Endothelial cell of umbilical vein (primary cell): ENCODE measurements at regions not wholly inside any gene's neighbourhood (a gene's known extent, or its start where the extent isn't known, plus 50 kb on each side); places are given as distances from the start of the nearest gene placed in this dataset.

Experiments used
- BruUV-seq: library from RNA; stranded (reverse); fragments of 400-500 nt; replicated peaks from 2 replicates; lab custom pipeline; 2021; lab: Mats Ljungman, UMichigan
- CTCF ChIA-PET: fragments of 300-600, 350-600 bp; sonication (Branson Sonifier 250); formaldehyde crosslinking; loops from one replicate; lab custom pipeline; 2021; ENCODE audit warnings: antibody characterized with exemption, inconsistent platforms; lab: Charles Lee
- POLR2A ChIA-PET: fragments of 300-600, 350-600 bp; sonication (Branson Sonifier 250); formaldehyde crosslinking; loops from one replicate; lab custom pipeline; 2021; ENCODE audit warnings: antibody characterized with exemption, inconsistent platforms; lab: Charles Lee
- DNase-seq: peaks from one replicate; pipeline ENCODE4 v3.0.0-alpha.2; 2011; ENCODE audit warnings: low read depth, low spot score
- FAIRE-seq: peaks from 2 replicates; lab custom pipeline; 2011; peaks lifted over from hg19 to GRCh38; lab: Jason Lieb, UNC
- H2AFZ ChIP-seq: 2 replicates; pipeline ENCODE4 v1.6.0; 2012; ENCODE audit warnings: low read depth, low read length, control low read depth, inconsistent platforms
- H3K27ac ChIP-seq: 2 replicates; pipeline ENCODE4 v1.5.1; 2011; ENCODE audit warnings: low read depth, mild to moderate bottlenecking, control low read depth, low read length, moderate library complexity; ENCODE audit not compliant: insufficient read depth
- H3K27me3 ChIP-seq, 2 experiments: 2 replicates each; pipeline versions ENCODE4 v1.6.0 to v1.6.1; 2011; ENCODE audit warnings: low read length in 2 of 2, mixed read lengths in 1 of 2; ENCODE audit not compliant: control insufficient read depth in 2 of 2, insufficient read depth in 2 of 2
- H3K36me3 ChIP-seq, 2 experiments: 2 replicates in 1 of 2; 3 replicates in 1 of 2; pipeline ENCODE4 v1.5.1; 2011; ENCODE audit warnings: low read length in 2 of 2, mild to moderate bottlenecking in 1 of 2, moderate library complexity in 1 of 2; ENCODE audit not compliant: control insufficient read depth in 2 of 2, insufficient read depth in 2 of 2; ENCODE audit errors: extremely low read depth in 1 of 2
- H3K4me1 ChIP-seq: 3 replicates; pipeline ENCODE4 v1.5.1; 2011; ENCODE audit warnings: mild to moderate bottlenecking, low read length; ENCODE audit not compliant: control insufficient read depth, insufficient read depth; ENCODE audit errors: extremely low read depth
- H3K4me2 ChIP-seq: 2 replicates; pipeline ENCODE4 v1.6.1; 2011; ENCODE audit warnings: low read length, control low read depth, mixed read lengths; ENCODE audit not compliant: insufficient read depth
- H3K4me3 ChIP-seq, 3 experiments: fragments of 200-600 bp in 1 of 3; sonication (generic), shearing (Covaris generic) in 1 of 3; replicated peaks in 1 of 3; 2 replicates each; pipeline ENCODE4 v1.5.1; 2011 to 2016; ENCODE audit warnings: control low read depth in 3 of 3, low read length in 3 of 3, mild to moderate bottlenecking in 2 of 3, inconsistent platforms in 1 of 3, low read depth in 1 of 3, moderate library complexity in 1 of 3; ENCODE audit not compliant: insufficient read depth in 1 of 3
- H3K79me2 ChIP-seq: 2 replicates; pipeline ENCODE4 v1.6.0; 2012; ENCODE audit warnings: low read length, inconsistent platforms; ENCODE audit not compliant: control insufficient read depth, insufficient read depth
- H3K9ac ChIP-seq: replicated peaks from 2 replicates; pipeline ENCODE3; 2011; ENCODE audit warnings: low read length, control low read depth; ENCODE audit not compliant: insufficient read depth; ENCODE audit errors: extremely low read depth
- H3K9me1 ChIP-seq: replicated peaks from 3 replicates; pipeline ENCODE4 v1.6.0; 2011; ENCODE audit warnings: mild to moderate bottlenecking, low read length; ENCODE audit not compliant: control insufficient read depth, insufficient read depth; ENCODE audit errors: extremely low read depth
- H3K9me3 ChIP-seq: replicated peaks from 2 replicates; pipeline ENCODE4 v1.5.1; 2012; ENCODE audit warnings: low read length, inconsistent platforms; ENCODE audit not compliant: control insufficient read depth, insufficient read depth
- H4K20me1 ChIP-seq: replicated peaks from 2 replicates; pipeline ENCODE3; 2011; ENCODE audit warnings: mild to moderate bottlenecking, low read length; ENCODE audit not compliant: control insufficient read depth, insufficient read depth; ENCODE audit errors: extremely low read depth
- EZH2 ChIP-seq: IDR thresholded peaks from 2 replicates; pipeline ENCODE4 v1.6.1; 2012; ENCODE audit warnings: borderline replicate concordance, low read depth, mild to moderate bottlenecking, moderate library complexity, low read length, inconsistent platforms; ENCODE audit not compliant: severe bottlenecking
- FOS ChIP-seq: IDR thresholded peaks from 2 replicates; pipeline ENCODE4 v1.6.1; 2011; ENCODE audit warnings: mild to moderate bottlenecking, low read length, moderate library complexity, borderline replicate concordance; ENCODE audit not compliant: insufficient read depth
- GATA2 ChIP-seq: IDR thresholded peaks from 2 replicates; pipeline ENCODE4 v1.7.0; 2011; ENCODE audit warnings: low read depth, mild to moderate bottlenecking, moderate library complexity, mixed read lengths, low read length; ENCODE audit not compliant: insufficient read length, insufficient read depth
- JUN ChIP-seq: IDR thresholded peaks from 2 replicates; pipeline ENCODE4 v1.6.1; 2011; ENCODE audit warnings: borderline replicate concordance, low read depth; ENCODE audit not compliant: insufficient read length, insufficient read depth
- MAX ChIP-seq: IDR thresholded peaks from 2 replicates; pipeline ENCODE4 v1.6.1; 2011; ENCODE audit not compliant: insufficient read depth, insufficient read length
- MYC ChIP-seq: IDR thresholded peaks from one replicate; pipeline ENCODE4 v1.6.1; 2011; ENCODE audit warnings: mild to moderate bottlenecking, low read depth, low read length
- POLR2A ChIP-seq: IDR thresholded peaks from 2 replicates; pipeline ENCODE4 v1.6.1; 2012; ENCODE audit warnings: low read depth, mild to moderate bottlenecking, control low read depth, low read length
- POLR2AphosphoS5 ChIP-seq: IDR thresholded peaks from 2 replicates; pipeline ENCODE4 v1.6.1; 2012; ENCODE audit warnings: low read depth, mild to moderate bottlenecking, control low read depth, low read length, moderate library complexity; ENCODE audit not compliant: insufficient read depth
- dilution Hi-C: fragments of 300-500 bp; cut with MboI; formaldehyde crosslinking; loops from one replicate; pipeline ENCODE4 v1.15.0; 2019; ENCODE audit warnings: low sequenced_read_pairs; ENCODE audit not compliant: extremely low pct_ligation_motif_present
- intact Hi-C: fragments of 100-400 bp; cut with micrococcal nuclease; formaldehyde crosslinking; loops from one replicate; pipeline ENCODE4 v1.10.0; 2022
- TF ChIP-seq, protein P1 (sequence below), 2 donors: IDR thresholded peaks; 1 replicate in 1 of 2; 2 replicates in 1 of 2; pipeline ENCODE4 v1.5.1; 2011; ENCODE audit warnings: low read length in 2 of 2, mild to moderate bottlenecking in 2 of 2, moderate library complexity in 2 of 2, control low read depth in 1 of 2, inconsistent platforms in 1 of 2, low read depth in 1 of 2; ENCODE audit not compliant: insufficient read depth in 1 of 2; ENCODE audit errors: extremely low read depth in 1 of 2

- Histone ChIP-seq H3K9me3 (no peaks in the 10 kb centered on the region), H3K9me1 (no peaks in the 10 kb centered on the region), H3K4me2 (no peak overlapping the region), H3K9ac (no peak overlapping the region), H4K20me1 (no peaks in the 10 kb centered on the region), H3K27ac (no peak overlapping the region), H3K4me3 (no peak overlapping the region), H3K27me3 (no peaks in the 10 kb centered on the region), H2AFZ (no peak overlapping the region), H3K36me3 (no peaks in the 10 kb centered on the region), H3K79me2 (no peaks in the 10 kb centered on the region), H3K4me1 (no peaks in the 10 kb centered on the region)
- FAIRE-seq (no peak), DNase-seq (no peak)
- no peak for TF ChIP-seq JUN
- TF ChIP-seq FOS, result no peak
- TF ChIP-seq, protein P1, sequence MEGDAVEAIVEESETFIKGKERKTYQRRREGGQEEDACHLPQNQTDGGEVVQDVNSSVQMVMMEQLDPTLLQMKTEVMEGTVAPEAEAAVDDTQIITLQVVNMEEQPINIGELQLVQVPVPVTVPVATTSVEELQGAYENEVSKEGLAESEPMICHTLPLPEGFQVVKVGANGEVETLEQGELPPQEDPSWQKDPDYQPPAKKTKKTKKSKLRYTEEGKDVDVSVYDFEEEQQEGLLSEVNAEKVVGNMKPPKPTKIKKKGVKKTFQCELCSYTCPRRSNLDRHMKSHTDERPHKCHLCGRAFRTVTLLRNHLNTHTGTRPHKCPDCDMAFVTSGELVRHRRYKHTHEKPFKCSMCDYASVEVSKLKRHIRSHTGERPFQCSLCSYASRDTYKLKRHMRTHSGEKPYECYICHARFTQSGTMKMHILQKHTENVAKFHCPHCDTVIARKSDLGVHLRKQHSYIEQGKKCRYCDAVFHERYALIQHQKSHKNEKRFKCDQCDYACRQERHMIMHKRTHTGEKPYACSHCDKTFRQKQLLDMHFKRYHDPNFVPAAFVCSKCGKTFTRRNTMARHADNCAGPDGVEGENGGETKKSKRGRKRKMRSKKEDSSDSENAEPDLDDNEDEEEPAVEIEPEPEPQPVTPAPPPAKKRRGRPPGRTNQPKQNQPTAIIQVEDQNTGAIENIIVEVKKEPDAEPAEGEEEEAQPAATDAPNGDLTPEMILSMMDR (IDR thresholded peaks at IDR 0.05; ENCODE audit: extremely low read depth in 1 of 2, insufficient read depth in 1 of 2, low read depth in 1 of 2, low read length in 2 of 2), result no peak
- TF ChIP-seq MAX, result no peak
- no peak for TF ChIP-seq POLR2AphosphoS5
- no peak for TF ChIP-seq GATA2
- no peak for TF ChIP-seq EZH2
- TF ChIP-seq POLR2A, result no peak
- no peak for TF ChIP-seq MYC
- intact Hi-C loops, result no loop called here
- ChIA-PET CTCF (interaction anchor here (1.2 kb wide), 1 partner anchor 9 kb away, joined by 3 read pairs; no protein-coding TSS in a partner anchor), POLR2A (no interaction called here)
- dilution Hi-C loops, result no loop called here
- no TSS peak for BruUV-seq
Observed at GRCh38 chr10:132468216-132468615, 69.4 kb upstream of the INPP5A start.
